ENCODE measurements at regions not wholly inside any gene's neighbourhood (a gene's known extent, or its start where the extent isn't known, plus 50 kb on each side); places are given as distances from the start of the nearest gene placed in this dataset.

DNA sequence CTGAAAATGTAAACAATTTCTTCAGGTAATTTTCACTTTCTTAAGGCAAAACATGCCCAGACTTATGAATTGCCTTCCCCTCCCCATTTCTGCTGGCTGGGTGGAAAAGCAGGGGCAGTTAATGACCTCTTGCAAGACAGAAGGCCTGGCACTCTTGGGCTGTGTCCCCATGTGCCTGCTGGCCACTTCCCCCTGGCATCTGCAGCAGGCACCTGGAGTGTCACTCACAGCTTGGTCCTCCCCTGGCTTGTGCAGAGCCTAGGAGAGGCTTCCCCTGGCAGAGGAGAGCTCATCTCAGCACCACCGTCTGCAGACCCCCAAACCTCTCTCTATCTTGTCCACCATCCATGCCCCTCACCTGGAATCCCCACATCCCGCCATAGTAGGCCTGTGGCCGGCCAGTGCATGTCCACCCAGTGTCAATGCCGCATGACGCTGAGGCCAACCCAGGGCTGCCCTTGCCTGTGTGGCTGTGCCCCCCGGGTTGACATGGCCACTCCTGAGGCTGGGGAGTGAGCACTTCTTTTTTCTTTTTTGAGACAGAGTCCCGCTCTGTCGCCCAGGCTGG, 83.5 kb upstream of the SLC22A23 start:
- 86 to 89% (median 87%) methylated on average over 8 of the region's 8 CpGs for WGBS, 3 donors
- H3K4me3 ChIP-seq = no peak overlapping the region
- no peak overlapping the region for H3K27ac ChIP-seq
- H3K27me3 ChIP-seq (ENCODE audit: insufficient read depth in 3 of 3, low read length in 2 of 3) = no peaks in the 10 kb centered on the region
- no peaks in the 10 kb centered on the region for H3K9me3 ChIP-seq
- DNase-seq = no peak
- no peaks in the 10 kb centered on the region for H3K36me3 ChIP-seq (ENCODE audit: insufficient read depth in 1 of 2, low read depth in 1 of 2)
- TF ChIP-seq, protein P1, sequence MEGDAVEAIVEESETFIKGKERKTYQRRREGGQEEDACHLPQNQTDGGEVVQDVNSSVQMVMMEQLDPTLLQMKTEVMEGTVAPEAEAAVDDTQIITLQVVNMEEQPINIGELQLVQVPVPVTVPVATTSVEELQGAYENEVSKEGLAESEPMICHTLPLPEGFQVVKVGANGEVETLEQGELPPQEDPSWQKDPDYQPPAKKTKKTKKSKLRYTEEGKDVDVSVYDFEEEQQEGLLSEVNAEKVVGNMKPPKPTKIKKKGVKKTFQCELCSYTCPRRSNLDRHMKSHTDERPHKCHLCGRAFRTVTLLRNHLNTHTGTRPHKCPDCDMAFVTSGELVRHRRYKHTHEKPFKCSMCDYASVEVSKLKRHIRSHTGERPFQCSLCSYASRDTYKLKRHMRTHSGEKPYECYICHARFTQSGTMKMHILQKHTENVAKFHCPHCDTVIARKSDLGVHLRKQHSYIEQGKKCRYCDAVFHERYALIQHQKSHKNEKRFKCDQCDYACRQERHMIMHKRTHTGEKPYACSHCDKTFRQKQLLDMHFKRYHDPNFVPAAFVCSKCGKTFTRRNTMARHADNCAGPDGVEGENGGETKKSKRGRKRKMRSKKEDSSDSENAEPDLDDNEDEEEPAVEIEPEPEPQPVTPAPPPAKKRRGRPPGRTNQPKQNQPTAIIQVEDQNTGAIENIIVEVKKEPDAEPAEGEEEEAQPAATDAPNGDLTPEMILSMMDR (IDR thresholded peaks at IDR 0.05) = no peak
- ATAC-seq = peak; percentile 75 to 91 (median 86)
- intact Hi-C loops (cut with DNase I) = no loop called here
- H3K4me1 ChIP-seq = no peaks in the 10 kb centered on the region

DNA sequence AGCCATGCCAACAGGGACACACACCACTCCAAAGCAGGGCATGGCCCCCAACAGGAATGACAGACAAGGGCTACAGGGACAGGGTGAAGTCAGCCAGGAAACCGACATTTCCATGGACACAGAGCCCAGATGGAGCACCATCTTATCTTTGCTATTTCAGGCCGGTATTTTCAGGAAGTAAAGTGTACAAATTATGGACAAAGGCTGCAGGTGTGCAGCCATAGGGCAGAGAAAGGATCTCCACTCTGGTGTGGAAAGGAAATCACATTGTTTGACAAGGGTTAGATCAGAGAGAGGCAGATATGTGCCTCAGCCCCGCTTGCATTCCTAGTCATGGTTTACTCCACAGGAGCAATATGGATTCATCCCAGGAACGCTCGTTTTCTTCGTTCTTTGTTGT, 81.7 kb upstream of the SLC22A23 start:
- Histone ChIP-seq H3K27ac (no peak overlapping the region), H3K9me3 (no peaks in the 10 kb centered on the region), H3K36me3 (ENCODE audit: insufficient read depth in 1 of 2, low read depth in 1 of 2) (no peaks in the 10 kb centered on the region), H3K4me3 (no peak overlapping the region), H3K4me1 (no peaks in the 10 kb centered on the region), H3K27me3 (ENCODE audit: insufficient read depth in 3 of 3, low read length in 2 of 3) (no peaks in the 10 kb centered on the region)
- TF ChIP-seq, protein P1 (IDR thresholded peaks at IDR 0.05) = no peak
- WGBS, 3 donors = 76 to 84% (median 83%) methylated on average over 6 of the region's 6 CpGs
- ATAC-seq (no peak), DNase-seq (no peak)
- intact Hi-C loops (cut with DNase I) = no loop called here

DNA sequence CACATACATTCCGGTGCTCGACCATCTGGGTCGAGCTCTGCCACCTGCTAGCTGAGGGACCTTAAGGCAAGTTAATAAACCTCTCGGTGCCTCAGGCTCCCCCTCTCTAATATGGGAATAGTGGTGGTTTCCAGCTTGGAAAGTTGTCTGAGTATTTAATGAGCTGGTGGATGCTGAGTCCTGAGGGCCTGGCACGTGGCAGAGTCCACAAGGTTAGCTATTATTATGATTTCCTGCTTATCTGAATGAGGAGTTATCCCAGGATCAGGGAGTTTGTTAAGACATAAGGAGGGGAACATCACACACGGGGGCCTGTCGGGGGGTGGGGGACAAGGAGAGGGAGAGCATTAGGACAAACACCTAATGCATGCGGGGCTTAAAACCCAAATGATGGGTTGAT, 80.1 kb upstream of the SLC22A23 start:
- no peaks in the 10 kb centered on the region for H3K9me3 ChIP-seq
- WGBS, 3 donors = 79 to 90% (median 82%) methylated on average over 8 of the region's 8 CpGs
- H3K27ac ChIP-seq = no peak overlapping the region
- TF ChIP-seq, protein P1 (IDR thresholded peaks at IDR 0.05) = no peak
- no peak overlapping the region for H3K4me3 ChIP-seq
- intact Hi-C loops (cut with DNase I) = no loop called here
- no peaks in the 10 kb centered on the region for H3K36me3 ChIP-seq (ENCODE audit: insufficient read depth in 1 of 2, low read depth in 1 of 2)
- ATAC-seq (no peak), DNase-seq (no peak)
- no peaks in the 10 kb centered on the region for H3K4me1 ChIP-seq
- H3K27me3 ChIP-seq (ENCODE audit: insufficient read depth in 3 of 3, low read length in 2 of 3) = no peaks in the 10 kb centered on the region

DNA sequence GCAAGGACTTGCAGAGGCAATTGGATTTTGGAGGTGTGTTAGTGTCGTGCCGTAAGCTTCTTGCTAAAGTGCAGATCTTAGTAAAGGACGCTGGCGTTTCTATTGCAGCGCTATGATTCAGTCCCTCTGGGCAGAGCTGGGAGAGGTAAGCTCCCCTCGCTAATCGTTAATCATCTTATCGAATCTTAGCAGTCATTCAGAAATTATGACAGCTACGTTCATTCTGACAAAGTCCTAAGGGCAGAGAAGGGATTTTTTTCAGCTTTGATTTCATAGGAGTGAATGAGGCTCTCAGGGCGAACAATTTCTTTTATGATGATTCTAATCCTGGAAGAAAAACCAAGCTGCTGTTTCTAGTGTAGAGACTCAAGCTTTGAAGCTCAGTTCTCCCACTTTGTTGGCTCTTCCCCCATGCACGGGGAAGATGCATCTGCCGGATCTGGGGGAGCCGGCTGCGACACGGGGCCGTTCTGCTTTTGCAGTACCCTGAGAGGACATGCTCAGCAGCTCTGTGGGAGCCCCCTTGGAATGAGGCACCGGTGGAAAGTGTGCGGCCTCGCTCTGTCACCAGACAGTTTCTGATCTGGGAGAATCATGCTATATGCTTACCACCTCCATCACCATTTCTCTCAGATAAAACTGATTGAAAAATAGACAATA, 79.1 kb upstream of the SLC22A23 start:
- intact Hi-C loops (cut with DNase I) = no loop called here
- 76 to 86% (median 84%) methylated on average over 19 of the region's 19 CpGs for WGBS, 3 donors
- no peak overlapping the region for H3K27ac ChIP-seq

More for the DNA sequence above, 79.1 kb upstream of the SLC22A23 start:
- H3K4me3 ChIP-seq = no peak overlapping the region
- H3K4me1 ChIP-seq = no peaks in the 10 kb centered on the region
- no peak for DNase-seq
- TF ChIP-seq, protein P1 (IDR thresholded peaks at IDR 0.05) = no peak
- no peaks in the 10 kb centered on the region for H3K36me3 ChIP-seq (ENCODE audit: insufficient read depth in 1 of 2, low read depth in 1 of 2)
- no peak for ATAC-seq
- no peaks in the 10 kb centered on the region for H3K9me3 ChIP-seq
- H3K27me3 ChIP-seq (ENCODE audit: insufficient read depth in 3 of 3, low read length in 2 of 3) = no peaks in the 10 kb centered on the region
